HCT116 (cell line): ENCODE measurements at regions not wholly inside any gene's neighbourhood (a gene's known extent, or its start where the extent isn't known, plus 50 kb on each side); places are given as distances from the start of the nearest gene placed in this dataset.

Experiments used
- CTCF ChIP-seq, 3 experiments: fragments of 200-600 bp in 1 of 3; sonication (generic) in 1 of 3; IDR thresholded peaks in 2 of 3; conservative IDR thresholded peaks in 1 of 3; 2 replicates each; pipeline ENCODE4 v1.5.1; 2012 to 2017; ENCODE audit warnings: low read depth in 2 of 3, low read length in 2 of 3, antibody characterized with exemption in 1 of 3, borderline replicate concordance in 1 of 3, control low read depth in 1 of 3, mild to moderate bottlenecking in 1 of 3, mixed read lengths in 1 of 3, mixed run types in 1 of 3, moderate library complexity in 1 of 3; ENCODE audit not compliant: insufficient read depth in 1 of 3
- EGR1 ChIP-seq: IDR thresholded peaks from 2 replicates; pipeline ENCODE4 v1.6.1; 2012; ENCODE audit warnings: low read depth
- EZH2phosphoT487 ChIP-seq: fragments of 200-600 bp; IDR thresholded peaks from 2 replicates; pipeline ENCODE4 v1.6.1; 2018; ENCODE audit warnings: antibody characterized with exemption, borderline replicate concordance
- JUND ChIP-seq: IDR thresholded peaks from 2 replicates; pipeline ENCODE4 v1.6.1; 2012
- POLR2AphosphoS5 ChIP-seq: IDR thresholded peaks from 2 replicates; pipeline ENCODE4 v1.6.1; 2011; ENCODE audit warnings: mild to moderate bottlenecking, low read depth, low read length, moderate library complexity
- ZNF274 ChIP-seq: fragments of 200-500 bp; sonication (Bioruptor generic); IDR thresholded peaks from 2 replicates; pipeline ENCODE4 v1.6.1; 2014; ENCODE audit warnings: mild to moderate bottlenecking, low read depth, low read length, inconsistent platforms
- TF ChIP-seq, protein P1 (sequence below): IDR thresholded peaks from 2 replicates; pipeline ENCODE4 v1.6.1; 2012; ENCODE audit warnings: low read depth

- TF ChIP-seq CTCF (IDR thresholded peaks at IDR 0.05 in 2 of 3, conservative IDR thresholded peaks at IDR 0.05 in 1 of 3; ENCODE audit: borderline replicate concordance in 1 of 3, insufficient read depth in 1 of 3, low read depth in 2 of 3, low read length in 2 of 3) (0 out of 6 replicates have a peak, but pooled peaks of 1 of the 3 experiments have one; percentile 16), ZNF274 (no peak), JUND (no peak), POLR2AphosphoS5 (no peak), EGR1 (no peak), EZH2phosphoT487 (no peak)
- TF ChIP-seq, protein P1, sequence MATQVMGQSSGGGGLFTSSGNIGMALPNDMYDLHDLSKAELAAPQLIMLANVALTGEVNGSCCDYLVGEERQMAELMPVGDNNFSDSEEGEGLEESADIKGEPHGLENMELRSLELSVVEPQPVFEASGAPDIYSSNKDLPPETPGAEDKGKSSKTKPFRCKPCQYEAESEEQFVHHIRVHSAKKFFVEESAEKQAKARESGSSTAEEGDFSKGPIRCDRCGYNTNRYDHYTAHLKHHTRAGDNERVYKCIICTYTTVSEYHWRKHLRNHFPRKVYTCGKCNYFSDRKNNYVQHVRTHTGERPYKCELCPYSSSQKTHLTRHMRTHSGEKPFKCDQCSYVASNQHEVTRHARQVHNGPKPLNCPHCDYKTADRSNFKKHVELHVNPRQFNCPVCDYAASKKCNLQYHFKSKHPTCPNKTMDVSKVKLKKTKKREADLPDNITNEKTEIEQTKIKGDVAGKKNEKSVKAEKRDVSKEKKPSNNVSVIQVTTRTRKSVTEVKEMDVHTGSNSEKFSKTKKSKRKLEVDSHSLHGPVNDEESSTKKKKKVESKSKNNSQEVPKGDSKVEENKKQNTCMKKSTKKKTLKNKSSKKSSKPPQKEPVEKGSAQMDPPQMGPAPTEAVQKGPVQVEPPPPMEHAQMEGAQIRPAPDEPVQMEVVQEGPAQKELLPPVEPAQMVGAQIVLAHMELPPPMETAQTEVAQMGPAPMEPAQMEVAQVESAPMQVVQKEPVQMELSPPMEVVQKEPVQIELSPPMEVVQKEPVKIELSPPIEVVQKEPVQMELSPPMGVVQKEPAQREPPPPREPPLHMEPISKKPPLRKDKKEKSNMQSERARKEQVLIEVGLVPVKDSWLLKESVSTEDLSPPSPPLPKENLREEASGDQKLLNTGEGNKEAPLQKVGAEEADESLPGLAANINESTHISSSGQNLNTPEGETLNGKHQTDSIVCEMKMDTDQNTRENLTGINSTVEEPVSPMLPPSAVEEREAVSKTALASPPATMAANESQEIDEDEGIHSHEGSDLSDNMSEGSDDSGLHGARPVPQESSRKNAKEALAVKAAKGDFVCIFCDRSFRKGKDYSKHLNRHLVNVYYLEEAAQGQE, result no peak
These were observed 401.8 kb downstream of the KCNJ3 start for GRCh38 chr2:155100261-155100660.
